Lower leg skin (tissue), 4 donors: ENCODE measurements at regions not wholly inside any gene's neighbourhood (a gene's known extent, or its start where the extent isn't known, plus 50 kb on each side); places are given as distances from the start of the nearest gene placed in this dataset.

Experiments
- DNase-seq, 2 donors: peaks; one replicate each; pipeline ENCODE4 v3.0.0-alpha.2; 2019; ENCODE audit warnings: low spot score in 2 of 2
- H3K4me3 ChIP-seq: fragments of 200-600 bp; sonication (generic); 2 replicates; pipeline ENCODE4 v1.5.1; 2017; ENCODE audit warnings: mild to moderate bottlenecking, low read depth; ENCODE audit not compliant: poor library complexity, severe bottlenecking
- CTCF ChIP-seq, 3 donors: fragments of 450-650 bp; IDR thresholded peaks; one replicate each; pipeline ENCODE4 v1.5.1; 2016; ENCODE audit warnings: antibody characterized with exemption in 3 of 3, mild to moderate bottlenecking in 3 of 3, moderate library complexity in 2 of 3
- POLR2A ChIP-seq, 2 donors: fragments of 450-650 bp; IDR thresholded peaks; one replicate each; pipeline ENCODE4 v1.6.1; 2016 to 2017; ENCODE audit warnings: antibody characterized with exemption in 2 of 2, mild to moderate bottlenecking in 1 of 2, moderate library complexity in 1 of 2
- WGBS, 2 donors: methylation state at CpG; one replicate each; pipeline ENCODE4 v1.1.5; 2018; 5-methylcytosine and 5-hydroxymethylcytosine counted together
- intact Hi-C: fragments of 100-400 bp; cut with DNase I; formaldehyde crosslinking; loops from one replicate; pipeline ENCODE4 v1.15.0; 2023; ENCODE audit warnings: low total_unique reads

GRCh38 chr4:12724510-12724909 is 759.6 kb downstream of the RAB28 start:
- WGBS, 2 donors: 37 to 42% methylated on average over 5 of the region's 5 CpGs
- TF ChIP-seq CTCF (IDR thresholded peaks at IDR 0.05) (no peak), POLR2A (IDR thresholded peaks at IDR 0.05) (no peak)
- DNase-seq: no peak
- no peak overlapping the region for H3K4me3 ChIP-seq
- intact Hi-C loops: no loop called here

- intact Hi-C loops: no loop called here
- DNase-seq: no peak
- 25 to 35% methylated on average over 7 of the region's 7 CpGs for WGBS, 2 donors
- TF ChIP-seq CTCF (IDR thresholded peaks at IDR 0.05): no peak
- no peak for TF ChIP-seq POLR2A (IDR thresholded peaks at IDR 0.05)
- no peak overlapping the region for H3K4me3 ChIP-seq
Measured at GRCh38 chr4:12723849-12724447, 760.2 kb downstream of the RAB28 start.

- 71 to 83% methylated on average over 1 of the region's 1 CpG for WGBS, 2 donors
Measured at GRCh38 chr4:12716896-12717295, 767.2 kb downstream of the RAB28 start.

GRCh38 chr4:12712648-12713339 is 771.3 kb downstream of the RAB28 start:
- DNase-seq: no peak
- 60 to 81% methylated on average over 8 of the region's 8 CpGs for WGBS, 2 donors
- intact Hi-C loops: no loop called here
- H3K4me3 ChIP-seq: no peak overlapping the region
- TF ChIP-seq CTCF (IDR thresholded peaks at IDR 0.05) (no peak), POLR2A (IDR thresholded peaks at IDR 0.05) (no peak)

More at GRCh38 chr4:12716896-12717295, 767.2 kb downstream of the RAB28 start:
- no peak for DNase-seq
- H3K4me3 ChIP-seq: no peak overlapping the region
- intact Hi-C loops: no loop called here
- TF ChIP-seq CTCF (IDR thresholded peaks at IDR 0.05): no peak
- TF ChIP-seq POLR2A (IDR thresholded peaks at IDR 0.05): no peak

GRCh38 chr4:12707381-12708175 is 776.6 kb downstream of the RAB28 start:
- no peak overlapping the region for H3K4me3 ChIP-seq
- intact Hi-C loops: no loop called here
- 84 to 90% methylated on average over 1 of the region's 1 CpG for WGBS, 2 donors
- no peak for DNase-seq
- TF ChIP-seq CTCF (IDR thresholded peaks at IDR 0.05): no peak
